ENCODE measurements at regions not wholly inside any gene's neighbourhood (a gene's known extent, or its start where the extent isn't known, plus 50 kb on each side); places are given as distances from the start of the nearest gene placed in this dataset.

DNA sequence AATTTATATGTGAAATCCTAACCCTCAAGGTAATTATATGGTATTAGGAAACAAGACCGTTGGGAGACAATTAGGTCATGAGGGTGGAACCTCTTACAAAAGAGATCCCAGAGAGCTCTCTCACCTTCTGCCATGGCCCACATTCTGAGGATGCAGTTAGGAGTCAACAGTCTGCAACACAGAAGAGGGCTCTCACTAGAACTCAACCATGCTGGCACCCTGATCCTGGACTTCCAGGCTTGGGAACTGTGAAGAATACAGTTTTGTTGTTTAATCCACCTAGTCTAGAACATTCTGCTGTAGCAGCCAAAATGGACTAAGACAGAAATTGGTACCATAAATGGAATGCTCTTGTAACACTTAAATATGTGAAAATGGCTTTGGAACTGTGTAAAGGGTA lies 278.8 kb upstream of the GALNTL6 start:
- H3K27ac ChIP-seq: no peak overlapping the region
- H2AFZ ChIP-seq: no peak overlapping the region
- no peaks in the 10 kb centered on the region for H3K4me1 ChIP-seq
- H3K36me3 ChIP-seq (ENCODE audit: control insufficient read depth, insufficient read depth, low read length): no peaks in the 10 kb centered on the region
- H3K4me2 ChIP-seq (ENCODE audit: low read length): no peak overlapping the region
- no peak overlapping the region for H3K4me3 ChIP-seq (ENCODE audit: low read depth, low read length)
- TF ChIP-seq, protein P1, sequence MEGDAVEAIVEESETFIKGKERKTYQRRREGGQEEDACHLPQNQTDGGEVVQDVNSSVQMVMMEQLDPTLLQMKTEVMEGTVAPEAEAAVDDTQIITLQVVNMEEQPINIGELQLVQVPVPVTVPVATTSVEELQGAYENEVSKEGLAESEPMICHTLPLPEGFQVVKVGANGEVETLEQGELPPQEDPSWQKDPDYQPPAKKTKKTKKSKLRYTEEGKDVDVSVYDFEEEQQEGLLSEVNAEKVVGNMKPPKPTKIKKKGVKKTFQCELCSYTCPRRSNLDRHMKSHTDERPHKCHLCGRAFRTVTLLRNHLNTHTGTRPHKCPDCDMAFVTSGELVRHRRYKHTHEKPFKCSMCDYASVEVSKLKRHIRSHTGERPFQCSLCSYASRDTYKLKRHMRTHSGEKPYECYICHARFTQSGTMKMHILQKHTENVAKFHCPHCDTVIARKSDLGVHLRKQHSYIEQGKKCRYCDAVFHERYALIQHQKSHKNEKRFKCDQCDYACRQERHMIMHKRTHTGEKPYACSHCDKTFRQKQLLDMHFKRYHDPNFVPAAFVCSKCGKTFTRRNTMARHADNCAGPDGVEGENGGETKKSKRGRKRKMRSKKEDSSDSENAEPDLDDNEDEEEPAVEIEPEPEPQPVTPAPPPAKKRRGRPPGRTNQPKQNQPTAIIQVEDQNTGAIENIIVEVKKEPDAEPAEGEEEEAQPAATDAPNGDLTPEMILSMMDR (IDR thresholded peaks at IDR 0.05): no peak
- H3K9me3 ChIP-seq (ENCODE audit: control insufficient read depth, low read length): no peaks in the 10 kb centered on the region
- H3K27me3 ChIP-seq (ENCODE audit: control insufficient read depth, insufficient read depth, low read length): no peaks in the 10 kb centered on the region
- H3K9ac ChIP-seq: no peak overlapping the region
- H3K79me2 ChIP-seq: no peaks in the 10 kb centered on the region

DNA sequence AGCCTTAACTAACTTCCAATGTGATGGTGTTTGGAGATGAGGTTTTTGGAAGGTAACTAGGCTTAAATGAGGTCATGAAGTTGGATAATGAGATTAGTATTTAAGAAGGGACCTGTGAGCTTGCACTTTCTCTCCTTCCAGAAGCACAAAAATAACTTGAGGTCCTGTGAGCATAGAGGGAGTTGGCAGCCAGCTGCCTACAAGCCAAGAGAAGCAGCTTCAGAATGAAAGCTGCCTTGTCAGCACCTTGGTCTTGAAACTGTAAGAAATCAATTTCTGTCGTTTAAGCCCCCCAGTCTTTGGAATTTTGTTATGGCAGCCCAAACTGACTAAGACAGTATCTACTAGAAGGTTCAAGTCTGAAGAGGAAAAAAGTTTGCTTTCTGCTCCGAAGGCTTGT lies 280.2 kb upstream of the GALNTL6 start:
- no peak overlapping the region for H3K4me3 ChIP-seq (ENCODE audit: low read depth, low read length)
- H3K9me3 ChIP-seq (ENCODE audit: control insufficient read depth, low read length): no peaks in the 10 kb centered on the region
- H3K9ac ChIP-seq: no peak overlapping the region
- no peak overlapping the region for H2AFZ ChIP-seq
- no peaks in the 10 kb centered on the region for H3K27me3 ChIP-seq (ENCODE audit: control insufficient read depth, insufficient read depth, low read length)
- H3K36me3 ChIP-seq (ENCODE audit: control insufficient read depth, insufficient read depth, low read length): no peaks in the 10 kb centered on the region
- H3K27ac ChIP-seq: no peak overlapping the region
- H3K4me2 ChIP-seq (ENCODE audit: low read length): no peak overlapping the region
- H3K4me1 ChIP-seq: no peaks in the 10 kb centered on the region
- no peaks in the 10 kb centered on the region for H3K79me2 ChIP-seq
- TF ChIP-seq, protein P1 (IDR thresholded peaks at IDR 0.05): no peak

DNA sequence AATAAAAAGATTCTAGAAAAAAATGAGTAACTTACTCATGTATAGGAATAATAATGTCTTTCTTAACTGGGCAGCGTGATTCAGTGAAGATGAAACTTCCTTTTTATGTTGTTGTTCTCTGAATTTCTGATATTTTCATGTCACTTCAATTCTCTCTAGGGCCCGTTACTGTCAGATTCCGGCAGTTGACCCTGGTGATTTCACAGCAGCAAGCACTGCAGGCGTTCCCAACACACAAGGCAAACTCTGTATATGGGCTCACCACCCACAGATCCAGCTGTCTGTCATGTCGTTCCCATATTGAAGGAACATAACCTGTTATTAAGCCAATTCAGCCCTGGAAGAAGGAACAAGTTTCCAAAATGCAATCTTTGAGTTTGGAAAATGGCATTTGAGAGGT lies 288.3 kb upstream of the GALNTL6 start:
- Histone ChIP-seq H3K36me3 (ENCODE audit: control insufficient read depth, insufficient read depth, low read length) (no peaks in the 10 kb centered on the region), H3K9me3 (ENCODE audit: control insufficient read depth, low read length) (no peaks in the 10 kb centered on the region), H3K27me3 (ENCODE audit: control insufficient read depth, insufficient read depth, low read length) (no peaks in the 10 kb centered on the region), H3K4me2 (ENCODE audit: low read length) (no peak overlapping the region), H3K4me1 (no peaks in the 10 kb centered on the region), H3K27ac (no peak overlapping the region), H3K4me3 (ENCODE audit: low read depth, low read length) (no peak overlapping the region), H3K79me2 (no peaks in the 10 kb centered on the region), H2AFZ (no peak overlapping the region), H3K9ac (no peak overlapping the region)
- TF ChIP-seq, protein P1 (IDR thresholded peaks at IDR 0.05): no peak

DNA sequence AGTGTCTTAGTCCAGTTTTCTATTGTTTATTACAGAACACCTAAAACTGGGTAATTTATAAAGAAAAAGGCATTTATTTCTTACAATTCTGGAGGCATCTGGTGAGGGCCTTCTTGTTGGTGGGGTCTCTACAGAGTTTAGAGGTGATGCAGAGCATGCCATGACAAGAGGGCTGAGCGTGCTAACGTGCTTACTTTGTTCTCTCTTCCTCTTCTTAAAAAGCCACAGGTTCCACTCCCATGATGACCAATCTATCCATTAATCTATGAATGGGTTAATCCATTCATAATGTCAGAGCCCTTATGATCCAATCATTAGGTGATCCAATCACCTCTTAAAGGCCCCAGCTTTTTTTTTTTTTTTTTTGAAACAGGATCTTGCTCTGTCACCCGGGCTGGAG lies 291.5 kb upstream of the GALNTL6 start:
- Histone ChIP-seq H3K27ac (no peak overlapping the region), H3K4me3 (ENCODE audit: low read depth, low read length) (no peak overlapping the region), H3K27me3 (ENCODE audit: control insufficient read depth, insufficient read depth, low read length) (no peaks in the 10 kb centered on the region), H2AFZ (no peak overlapping the region), H3K9ac (no peak overlapping the region), H3K9me3 (ENCODE audit: control insufficient read depth, low read length) (no peaks in the 10 kb centered on the region), H3K36me3 (ENCODE audit: control insufficient read depth, insufficient read depth, low read length) (no peaks in the 10 kb centered on the region), H3K4me1 (no peaks in the 10 kb centered on the region), H3K4me2 (ENCODE audit: low read length) (no peak overlapping the region), H3K79me2 (no peaks in the 10 kb centered on the region)
- TF ChIP-seq, protein P1 (IDR thresholded peaks at IDR 0.05): no peak

DNA sequence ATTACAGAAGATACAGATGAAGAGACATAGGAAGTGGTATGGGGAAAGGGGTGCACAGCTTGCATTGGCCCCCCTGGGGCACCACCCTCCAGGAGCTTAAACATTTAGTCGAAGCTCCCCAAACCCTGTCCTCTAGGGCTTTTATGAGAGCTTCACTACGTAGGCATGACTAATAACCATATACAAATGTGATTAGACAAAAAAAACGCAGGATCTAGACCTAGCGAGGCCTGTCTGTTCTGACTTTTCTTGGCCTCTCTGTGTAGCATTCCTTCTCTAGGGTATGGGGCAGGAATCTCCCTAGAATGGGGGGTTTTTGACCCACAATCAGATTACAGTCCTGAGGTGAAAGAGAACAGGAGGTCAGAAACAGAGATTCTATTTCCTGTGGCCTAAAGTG lies 293.7 kb upstream of the GALNTL6 start:
- Histone ChIP-seq H3K4me2 (ENCODE audit: low read length) (no peak overlapping the region), H3K27ac (no peak overlapping the region), H3K27me3 (ENCODE audit: control insufficient read depth, insufficient read depth, low read length) (no peaks in the 10 kb centered on the region), H3K4me1 (no peaks in the 10 kb centered on the region), H3K9ac (no peak overlapping the region), H2AFZ (no peak overlapping the region), H3K36me3 (ENCODE audit: control insufficient read depth, insufficient read depth, low read length) (no peaks in the 10 kb centered on the region), H3K79me2 (no peaks in the 10 kb centered on the region), H3K9me3 (ENCODE audit: control insufficient read depth, low read length) (no peaks in the 10 kb centered on the region), H3K4me3 (ENCODE audit: low read depth, low read length) (no peak overlapping the region)
- TF ChIP-seq, protein P1 (IDR thresholded peaks at IDR 0.05): no peak

Measured in parathyroid adenoma (tissue), 2 donors.